ENCODE measurements at regions not wholly inside any gene's neighbourhood (a gene's known extent, or its start where the extent isn't known, plus 50 kb on each side); places are given as distances from the start of the nearest gene placed in this dataset.

DNA sequence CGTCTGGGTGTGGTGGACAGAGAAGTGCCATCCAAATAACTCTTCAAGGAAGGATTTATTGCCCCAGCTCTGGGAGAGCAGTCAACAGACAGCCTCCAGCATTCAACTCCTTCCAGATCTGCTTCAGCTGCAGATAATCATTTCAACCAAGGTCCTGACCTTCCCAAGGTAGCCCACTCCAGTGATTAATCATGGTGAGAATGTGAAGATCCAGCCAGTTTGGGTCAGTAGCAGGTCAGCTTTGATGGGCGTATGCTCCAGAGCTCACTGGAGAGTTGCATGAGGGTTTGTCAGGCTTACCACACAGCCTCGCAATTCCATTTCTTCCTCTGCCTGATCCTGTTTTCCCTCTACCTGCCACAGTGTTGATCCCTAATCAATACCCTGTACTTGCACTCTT is 214.5 kb upstream of the ZRANB2 start:
- TF ChIP-seq POLR2AphosphoS5 (IDR thresholded peaks at IDR 0.05) (no peak), POLR2A (IDR thresholded peaks at IDR 0.05; ENCODE audit: low read depth) (no peak), CTCF (IDR thresholded peaks at IDR 0.05) (no peak)
